ENCODE measurements at regions not wholly inside any gene's neighbourhood (a gene's known extent, or its start where the extent isn't known, plus 50 kb on each side); places are given as distances from the start of the nearest gene placed in this dataset.

DNA sequence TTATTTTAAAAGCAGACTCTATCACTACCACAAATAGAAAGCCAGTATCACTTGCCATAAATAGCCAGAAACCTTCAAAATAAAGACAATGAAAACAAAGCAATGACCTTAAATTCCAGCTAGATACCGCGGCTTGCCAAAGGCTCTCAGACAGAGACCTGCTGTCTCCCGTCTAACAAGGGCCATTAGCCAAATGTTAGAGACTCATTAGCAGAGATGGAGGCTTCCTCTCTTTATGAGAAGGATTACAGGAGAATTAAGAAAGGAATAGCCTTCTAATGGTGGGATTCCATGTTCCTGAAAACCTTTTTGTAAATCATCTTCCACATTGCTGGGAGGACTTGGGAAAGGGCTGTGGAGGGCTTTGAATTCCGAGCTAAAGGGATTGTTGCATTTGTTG is 206.7 kb downstream of the AACS start:
- H3K9ac ChIP-seq (ENCODE audit: insufficient read depth in 1 of 2, low read length in 2 of 2): no peak overlapping the region
- no peaks in the 10 kb centered on the region for H3K9me3 ChIP-seq (ENCODE audit: control insufficient read depth in 4 of 4, insufficient read depth in 3 of 4, low read length in 3 of 4)
- H3K4me3 ChIP-seq: no peak overlapping the region
- H3K4me1 ChIP-seq (ENCODE audit: control insufficient read depth in 5 of 5, insufficient read depth in 5 of 5, low read length in 5 of 5): no peaks in the 10 kb centered on the region
- H3K27ac ChIP-seq (ENCODE audit: low read depth in 1 of 2, low read length in 1 of 2): no peak overlapping the region
- DNase-seq (no peak), ATAC-seq (ENCODE audit: insufficient read depth, low FRiP score) (no peak)
- H3K36me3 ChIP-seq (ENCODE audit: control insufficient read depth in 4 of 4, insufficient read depth in 4 of 4, low read length in 4 of 4): no peaks in the 10 kb centered on the region
- TF ChIP-seq, protein P1, sequence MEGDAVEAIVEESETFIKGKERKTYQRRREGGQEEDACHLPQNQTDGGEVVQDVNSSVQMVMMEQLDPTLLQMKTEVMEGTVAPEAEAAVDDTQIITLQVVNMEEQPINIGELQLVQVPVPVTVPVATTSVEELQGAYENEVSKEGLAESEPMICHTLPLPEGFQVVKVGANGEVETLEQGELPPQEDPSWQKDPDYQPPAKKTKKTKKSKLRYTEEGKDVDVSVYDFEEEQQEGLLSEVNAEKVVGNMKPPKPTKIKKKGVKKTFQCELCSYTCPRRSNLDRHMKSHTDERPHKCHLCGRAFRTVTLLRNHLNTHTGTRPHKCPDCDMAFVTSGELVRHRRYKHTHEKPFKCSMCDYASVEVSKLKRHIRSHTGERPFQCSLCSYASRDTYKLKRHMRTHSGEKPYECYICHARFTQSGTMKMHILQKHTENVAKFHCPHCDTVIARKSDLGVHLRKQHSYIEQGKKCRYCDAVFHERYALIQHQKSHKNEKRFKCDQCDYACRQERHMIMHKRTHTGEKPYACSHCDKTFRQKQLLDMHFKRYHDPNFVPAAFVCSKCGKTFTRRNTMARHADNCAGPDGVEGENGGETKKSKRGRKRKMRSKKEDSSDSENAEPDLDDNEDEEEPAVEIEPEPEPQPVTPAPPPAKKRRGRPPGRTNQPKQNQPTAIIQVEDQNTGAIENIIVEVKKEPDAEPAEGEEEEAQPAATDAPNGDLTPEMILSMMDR (IDR thresholded peaks at IDR 0.05; ENCODE audit: control extremely low read depth, extremely low read depth): no peak
- WGBS, 2 donors: 57 to 59% methylated on average over 4 of the region's 4 CpGs
- H3K27me3 ChIP-seq (ENCODE audit: control insufficient read depth in 3 of 3, insufficient read depth in 3 of 3, low read length in 2 of 3): peaks cover 0 to 2% (median 0%) of the 10 kb centered on the region in 3 donors

DNA sequence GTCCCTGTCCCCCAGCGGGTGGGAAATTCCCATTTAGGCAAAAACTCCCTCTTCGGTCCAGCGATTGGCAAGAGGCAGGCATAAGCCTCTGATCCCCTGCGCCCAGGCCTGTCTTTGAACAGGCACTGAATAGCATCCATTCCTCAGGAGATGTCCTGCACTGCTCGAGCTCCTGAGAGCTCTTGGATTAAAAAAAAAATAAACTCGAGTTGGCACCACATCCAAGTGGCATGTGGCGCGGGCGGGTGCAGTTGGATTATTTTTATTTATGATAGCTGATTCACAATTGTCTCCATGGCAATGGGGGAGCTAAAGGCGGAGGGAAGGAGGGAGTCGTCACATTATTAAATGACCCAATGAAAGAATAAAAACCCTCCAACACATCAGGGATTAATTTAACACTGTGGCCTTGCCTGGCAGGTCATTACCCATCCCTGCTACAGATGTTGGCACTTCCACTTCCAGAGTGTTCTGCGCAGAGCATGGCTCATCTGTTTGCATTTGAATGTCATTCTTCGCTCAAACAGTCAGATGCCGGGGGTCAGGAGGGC is 207.2 kb downstream of the AACS start:
- H3K4me3 ChIP-seq: no peak overlapping the region
- no peaks in the 10 kb centered on the region for H3K9me3 ChIP-seq (ENCODE audit: control insufficient read depth in 4 of 4, insufficient read depth in 3 of 4, low read length in 3 of 4)
- no peak for ATAC-seq (ENCODE audit: insufficient read depth, low FRiP score)
- TF ChIP-seq, protein P1 (IDR thresholded peaks at IDR 0.05; ENCODE audit: control extremely low read depth, extremely low read depth): no peak
- no peaks in the 10 kb centered on the region for H3K4me1 ChIP-seq (ENCODE audit: control insufficient read depth in 5 of 5, insufficient read depth in 5 of 5, low read length in 5 of 5)
- H3K36me3 ChIP-seq (ENCODE audit: control insufficient read depth in 4 of 4, insufficient read depth in 4 of 4, low read length in 4 of 4): no peaks in the 10 kb centered on the region
- WGBS, 2 donors: 83 to 85% methylated on average over 14 of the region's 14 CpGs
- H3K27ac ChIP-seq (ENCODE audit: low read depth in 1 of 2, low read length in 1 of 2): no peak overlapping the region
- H3K9ac ChIP-seq (ENCODE audit: insufficient read depth in 1 of 2, low read length in 2 of 2): no peak overlapping the region
- H3K27me3 ChIP-seq (ENCODE audit: control insufficient read depth in 3 of 3, insufficient read depth in 3 of 3, low read length in 2 of 3): peaks cover 0 to 2% (median 0%) of the 10 kb centered on the region in 3 donors
- no peak for DNase-seq

DNA sequence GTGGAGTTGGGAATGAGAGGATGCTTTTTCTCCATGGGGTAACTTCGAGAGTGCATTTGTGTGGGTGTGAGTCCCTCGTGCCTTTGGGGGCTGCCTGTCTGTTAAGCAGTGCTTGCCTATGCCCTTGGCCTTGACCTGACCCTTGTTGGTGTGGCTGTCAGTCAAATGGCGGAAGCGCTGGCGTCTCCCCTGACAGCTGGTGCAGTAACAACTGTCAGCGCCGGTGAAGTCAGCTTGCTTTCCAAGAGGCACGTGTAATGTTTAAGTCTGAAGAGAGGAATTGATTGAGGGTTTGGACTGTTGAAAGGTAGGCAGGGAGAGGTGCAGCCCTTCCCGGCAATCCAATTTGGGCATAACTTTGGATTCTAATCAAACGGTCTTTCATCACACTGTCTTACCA is 211.3 kb downstream of the AACS start:
- DNase-seq (no peak), ATAC-seq (ENCODE audit: insufficient read depth, low FRiP score) (no peak)
- H3K9me3 ChIP-seq (ENCODE audit: control insufficient read depth in 4 of 4, insufficient read depth in 3 of 4, low read length in 3 of 4): peaks cover 0 to 2% (median 0%) of the 10 kb centered on the region in 4 donors
- H3K36me3 ChIP-seq (ENCODE audit: control insufficient read depth in 4 of 4, insufficient read depth in 4 of 4, low read length in 4 of 4): no peaks in the 10 kb centered on the region
- H3K4me3 ChIP-seq: no peak overlapping the region
- H3K27ac ChIP-seq (ENCODE audit: low read depth in 1 of 2, low read length in 1 of 2): no peak overlapping the region
- 66 to 71% methylated on average over 10 of the region's 10 CpGs for WGBS, 2 donors
- peaks cover 0 to 13% (median 0%) of the 10 kb centered on the region in 3 donors for H3K27me3 ChIP-seq (ENCODE audit: control insufficient read depth in 3 of 3, insufficient read depth in 3 of 3, low read length in 2 of 3)
- H3K4me1 ChIP-seq (ENCODE audit: control insufficient read depth in 5 of 5, insufficient read depth in 5 of 5, low read length in 5 of 5): peaks cover 0 to 2% (median 0%) of the 10 kb centered on the region in 5 donors
- TF ChIP-seq, protein P1 (IDR thresholded peaks at IDR 0.05; ENCODE audit: control extremely low read depth, extremely low read depth): no peak
- H3K9ac ChIP-seq (ENCODE audit: insufficient read depth in 1 of 2, low read length in 2 of 2): no peak overlapping the region
